SJCRH30 (cell line): ENCODE measurements at regions not wholly inside any gene's neighbourhood (a gene's known extent, or its start where the extent isn't known, plus 50 kb on each side); places are given as distances from the start of the nearest gene placed in this dataset.

Experiments
- DNase-seq, 2 experiments: peaks; one replicate each; pipeline ENCODE4 v3.0.0-alpha.2; 2015 to 2020
- H3K27ac ChIP-seq: fragments of 250-450 bp; sonication (Bioruptor Pico); 2 replicates; pipeline ENCODE4 v1.5.1; 2020; ENCODE audit warnings: mild to moderate bottlenecking, moderate library complexity
- H3K27me3 ChIP-seq: fragments of 250-450 bp; sonication (Bioruptor Pico); 2 replicates; pipeline ENCODE4 v1.5.1; 2020; ENCODE audit warnings: mild to moderate bottlenecking, moderate library complexity
- H3K36me3 ChIP-seq: fragments of 250-450 bp; sonication (Bioruptor Pico); 2 replicates; pipeline ENCODE4 v1.5.1; 2020; ENCODE audit warnings: mild to moderate bottlenecking, moderate library complexity
- H3K4me1 ChIP-seq: fragments of 250-450 bp; sonication (Bioruptor Pico); 2 replicates; pipeline ENCODE4 v1.5.1; 2020; ENCODE audit warnings: mild to moderate bottlenecking, moderate library complexity
- H3K4me3 ChIP-seq: fragments of 250-450 bp; sonication (Bioruptor Pico); 2 replicates; pipeline ENCODE4 v1.5.1; 2020; ENCODE audit warnings: mild to moderate bottlenecking, moderate library complexity
- H3K9me3 ChIP-seq: fragments of 250-450 bp; sonication (Bioruptor Pico); replicated peaks from 2 replicates; pipeline ENCODE4 v1.5.1; 2020; ENCODE audit warnings: mild to moderate bottlenecking, moderate library complexity

- H3K27me3 ChIP-seq, result no peaks in the 10 kb centered on the region
- peak in 1 of 2 experiments; percentile 22 for DNase-seq
- no peak overlapping the region; the same call in 1 of the 2 replicates for H3K27ac ChIP-seq
- H3K4me3 ChIP-seq, result no peak overlapping the region
- H3K9me3 ChIP-seq, result no peaks in the 10 kb centered on the region
- H3K4me1 ChIP-seq, result peaks cover 33% of the 10 kb centered on the region
- H3K36me3 ChIP-seq, result no peaks in the 10 kb centered on the region
Measured at GRCh38 chr4:15232366-15233263, 195.2 kb upstream of the C1QTNF7 start.

GRCh38 chr4:15233264-15233597 lies 194.6 kb upstream of the C1QTNF7 start:
- no peak overlapping the region; the same call in 1 of the 2 replicates for H3K27ac ChIP-seq
- H3K4me3 ChIP-seq, result no peak overlapping the region
- no peaks in the 10 kb centered on the region for H3K27me3 ChIP-seq
- H3K4me1 ChIP-seq, result peaks cover 33% of the 10 kb centered on the region
- peak; percentile 22 to 40 for DNase-seq
- no peaks in the 10 kb centered on the region for H3K9me3 ChIP-seq
- H3K36me3 ChIP-seq, result no peaks in the 10 kb centered on the region

- no peak for DNase-seq
Measured at GRCh38 chr4:15233626-15234025, 194.2 kb upstream of the C1QTNF7 start.

GRCh38 chr4:15234116-15234855 lies 193.5 kb upstream of the C1QTNF7 start:
- no peaks in the 10 kb centered on the region for H3K9me3 ChIP-seq
- H3K36me3 ChIP-seq, result no peaks in the 10 kb centered on the region
- H3K4me3 ChIP-seq, result no peak overlapping the region
- DNase-seq, result peak in 1 of 2 experiments; percentile 9
- no peaks in the 10 kb centered on the region for H3K27me3 ChIP-seq
- peaks cover 33% of the 10 kb centered on the region for H3K4me1 ChIP-seq
- no peak overlapping the region for H3K27ac ChIP-seq

More at GRCh38 chr4:15233626-15234025, 194.2 kb upstream of the C1QTNF7 start:
- H3K4me3 ChIP-seq, result no peak overlapping the region
- no peak overlapping the region; the same call in 1 of the 2 replicates for H3K27ac ChIP-seq
- no peaks in the 10 kb centered on the region for H3K9me3 ChIP-seq
- H3K36me3 ChIP-seq, result no peaks in the 10 kb centered on the region
- no peaks in the 10 kb centered on the region for H3K27me3 ChIP-seq
- H3K4me1 ChIP-seq, result peaks cover 33% of the 10 kb centered on the region

- Histone ChIP-seq H3K4me3 (no peak overlapping the region), H3K27ac (no peak overlapping the region), H3K9me3 (no peaks in the 10 kb centered on the region), H3K27me3 (no peaks in the 10 kb centered on the region), H3K4me1 (peaks cover 33% of the 10 kb centered on the region), H3K36me3 (no peaks in the 10 kb centered on the region)
- DNase-seq, result peak in 1 of 2 experiments; percentile 42
Measured at GRCh38 chr4:15234856-15235126, 193.0 kb upstream of the C1QTNF7 start.

- no peaks in the 10 kb centered on the region for H3K27me3 ChIP-seq
- H3K4me1 ChIP-seq, result peaks cover 33% of the 10 kb centered on the region
- H3K36me3 ChIP-seq, result no peaks in the 10 kb centered on the region
- no peaks in the 10 kb centered on the region for H3K9me3 ChIP-seq
- no peak overlapping the region for H3K27ac ChIP-seq
- no peak overlapping the region for H3K4me3 ChIP-seq
- DNase-seq, result no peak
Measured at GRCh38 chr4:15235135-15235534, 192.7 kb upstream of the C1QTNF7 start.

GRCh38 chr4:15237648-15238230 lies 190.1 kb upstream of the C1QTNF7 start:
- peaks cover 24% of the 10 kb centered on the region for H3K4me1 ChIP-seq
- no peak for DNase-seq
- no peaks in the 10 kb centered on the region for H3K9me3 ChIP-seq
- no peak overlapping the region for H3K27ac ChIP-seq
- no peaks in the 10 kb centered on the region for H3K27me3 ChIP-seq
- no peak overlapping the region for H3K4me3 ChIP-seq
- H3K36me3 ChIP-seq, result no peaks in the 10 kb centered on the region

GRCh38 chr4:15238720-15239119 lies 189.1 kb upstream of the C1QTNF7 start:
- no peaks in the 10 kb centered on the region for H3K36me3 ChIP-seq
- H3K4me3 ChIP-seq, result no peak overlapping the region
- H3K27ac ChIP-seq, result no peak overlapping the region
- peaks cover 15% of the 10 kb centered on the region for H3K4me1 ChIP-seq
- no peaks in the 10 kb centered on the region for H3K27me3 ChIP-seq
- no peaks in the 10 kb centered on the region for H3K9me3 ChIP-seq
- peak; percentile 24 to 49 for DNase-seq

- no peaks in the 10 kb centered on the region for H3K9me3 ChIP-seq
- no peak for DNase-seq
- no peaks in the 10 kb centered on the region for H3K27me3 ChIP-seq
- H3K27ac ChIP-seq, result no peak overlapping the region
- H3K4me1 ChIP-seq, result peaks cover 4% of the 10 kb centered on the region
- no peak overlapping the region for H3K4me3 ChIP-seq
- H3K36me3 ChIP-seq, result no peaks in the 10 kb centered on the region
Measured at GRCh38 chr4:15239866-15240265, 188.0 kb upstream of the C1QTNF7 start.

- Histone ChIP-seq H3K27ac (no peak overlapping the region), H3K9me3 (no peaks in the 10 kb centered on the region), H3K4me1 (no peaks in the 10 kb centered on the region), H3K27me3 (no peaks in the 10 kb centered on the region), H3K4me3 (no peak overlapping the region), H3K36me3 (no peaks in the 10 kb centered on the region)
- DNase-seq, result no peak
Measured at GRCh38 chr4:15240764-15241163, 187.1 kb upstream of the C1QTNF7 start.

- H3K4me1 ChIP-seq, result no peaks in the 10 kb centered on the region
- no peak overlapping the region for H3K4me3 ChIP-seq
- H3K27ac ChIP-seq, result no peak overlapping the region
- DNase-seq, result no peak
- H3K36me3 ChIP-seq, result no peaks in the 10 kb centered on the region
- H3K9me3 ChIP-seq, result no peaks in the 10 kb centered on the region
- no peaks in the 10 kb centered on the region for H3K27me3 ChIP-seq
Measured at GRCh38 chr4:15242021-15242420, 185.8 kb upstream of the C1QTNF7 start.

GRCh38 chr4:15244354-15244753 lies 183.5 kb upstream of the C1QTNF7 start:
- no peak for DNase-seq
- H3K9me3 ChIP-seq, result no peaks in the 10 kb centered on the region
- no peak overlapping the region for H3K4me3 ChIP-seq
- H3K27me3 ChIP-seq, result no peaks in the 10 kb centered on the region
- H3K36me3 ChIP-seq, result no peaks in the 10 kb centered on the region
- H3K4me1 ChIP-seq, result no peaks in the 10 kb centered on the region
- no peak overlapping the region for H3K27ac ChIP-seq

- Histone ChIP-seq H3K4me1 (no peaks in the 10 kb centered on the region), H3K27ac (no peak overlapping the region), H3K9me3 (no peaks in the 10 kb centered on the region), H3K36me3 (no peaks in the 10 kb centered on the region), H3K4me3 (no peak overlapping the region), H3K27me3 (no peaks in the 10 kb centered on the region)
- no peak for DNase-seq
Measured at GRCh38 chr4:15245006-15245530, 182.8 kb upstream of the C1QTNF7 start.

- Histone ChIP-seq H3K27ac (no peak overlapping the region), H3K4me3 (no peak overlapping the region), H3K9me3 (no peaks in the 10 kb centered on the region), H3K27me3 (no peaks in the 10 kb centered on the region; the same call in 1 of the 2 replicates), H3K4me1 (no peaks in the 10 kb centered on the region), H3K36me3 (no peaks in the 10 kb centered on the region)
- DNase-seq, result no peak
Measured at GRCh38 chr4:15250021-15250441, 177.8 kb upstream of the C1QTNF7 start.

- no peak for DNase-seq
- peaks cover 3% of the 10 kb centered on the region; the same call in 1 of the 2 replicates for H3K27me3 ChIP-seq
- no peaks in the 10 kb centered on the region for H3K36me3 ChIP-seq
- no peaks in the 10 kb centered on the region for H3K4me1 ChIP-seq
- H3K27ac ChIP-seq, result no peak overlapping the region
- H3K4me3 ChIP-seq, result no peak overlapping the region
- H3K9me3 ChIP-seq, result no peaks in the 10 kb centered on the region
Measured at GRCh38 chr4:15253349-15253748, 174.5 kb upstream of the C1QTNF7 start.
